ENCODE measurements at regions not wholly inside any gene's neighbourhood (a gene's known extent, or its start where the extent isn't known, plus 50 kb on each side); places are given as distances from the start of the nearest gene placed in this dataset.

DNA sequence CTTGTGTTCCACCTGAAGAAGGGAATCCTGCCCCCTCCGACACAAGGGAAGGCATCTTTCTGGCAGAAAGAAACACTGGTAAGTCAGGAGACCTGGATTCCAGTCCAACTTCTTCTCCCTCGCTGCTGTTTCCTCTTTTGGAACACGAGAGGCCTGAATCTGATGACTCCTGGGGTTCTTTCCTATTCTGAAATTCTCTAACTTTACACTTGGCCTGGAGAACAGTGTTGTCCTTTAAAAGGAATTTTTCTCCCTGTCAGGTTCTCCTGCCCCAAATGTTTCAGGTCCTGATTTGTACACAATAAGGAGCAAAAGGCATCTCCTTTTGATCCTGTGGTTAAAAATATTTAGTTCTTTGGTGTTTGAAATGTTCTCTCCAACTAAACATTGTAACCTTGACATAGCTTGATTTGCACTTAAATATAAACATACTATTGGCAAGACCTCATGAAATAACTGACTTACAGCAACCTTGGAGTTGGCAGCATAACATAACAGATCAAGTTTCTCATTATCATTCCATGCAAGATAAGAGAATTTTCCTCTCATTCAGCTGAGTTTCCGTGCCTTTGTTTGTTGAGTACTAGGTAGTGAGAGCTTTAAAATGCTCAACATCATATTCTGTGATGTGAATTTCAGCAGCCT is 244.8 kb downstream of the COG6 start:
- 21% methylated on average over 4 of the region's 4 CpGs for WGBS
- Histone ChIP-seq H3K4me1 (replicated peaks) (no peaks in the 10 kb centered on the region), H3K4me3 (no peak overlapping the region), H3K36me3 (no peaks in the 10 kb centered on the region), H3K27ac (peak overlapping the region; percentile 36 to 60), H3K27me3 (replicated peaks; ENCODE audit: insufficient read depth) (no peaks in the 10 kb centered on the region), H3K9me3 (no peaks in the 10 kb centered on the region)
- peak; percentile 17 for DNase-seq (ENCODE audit: low spot score)
- intact Hi-C loops (cut with DNase I), result no loop called here
- TF ChIP-seq POLR2A (IDR thresholded peaks at IDR 0.05) (no peak), POLR2AphosphoS5 (IDR thresholded peaks at IDR 0.05) (peak; percentile 73)

DNA sequence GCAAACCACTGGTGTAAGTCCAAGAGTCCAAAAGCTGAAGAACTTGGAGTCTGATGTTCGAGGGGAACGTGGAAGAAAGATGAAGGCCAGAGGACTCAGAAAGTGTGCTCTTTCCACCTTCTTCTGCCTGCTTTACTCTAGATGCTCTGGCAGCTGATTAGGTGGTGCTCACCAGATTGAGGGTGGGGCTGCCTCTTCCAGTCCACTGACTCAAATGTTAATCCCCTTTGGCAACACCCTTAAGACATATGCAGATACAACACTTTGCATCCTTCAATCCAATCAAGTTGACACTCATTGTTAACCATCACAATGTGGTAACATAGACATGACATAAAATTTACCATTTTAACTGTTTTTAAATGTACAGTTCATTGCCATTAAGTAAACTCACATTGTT is 249.5 kb downstream of the COG6 start:
- Histone ChIP-seq H3K4me3 (no peak overlapping the region), H3K27me3 (replicated peaks; ENCODE audit: insufficient read depth) (no peaks in the 10 kb centered on the region), H3K27ac (no peak overlapping the region), H3K4me1 (replicated peaks) (no peaks in the 10 kb centered on the region), H3K36me3 (no peaks in the 10 kb centered on the region), H3K9me3 (no peaks in the 10 kb centered on the region)
- no peak for DNase-seq (ENCODE audit: low spot score)
- no peak for TF ChIP-seq POLR2A (IDR thresholded peaks at IDR 0.05)
- no peak for TF ChIP-seq POLR2AphosphoS5 (IDR thresholded peaks at IDR 0.05)
- TF ChIP-seq, protein P1, sequence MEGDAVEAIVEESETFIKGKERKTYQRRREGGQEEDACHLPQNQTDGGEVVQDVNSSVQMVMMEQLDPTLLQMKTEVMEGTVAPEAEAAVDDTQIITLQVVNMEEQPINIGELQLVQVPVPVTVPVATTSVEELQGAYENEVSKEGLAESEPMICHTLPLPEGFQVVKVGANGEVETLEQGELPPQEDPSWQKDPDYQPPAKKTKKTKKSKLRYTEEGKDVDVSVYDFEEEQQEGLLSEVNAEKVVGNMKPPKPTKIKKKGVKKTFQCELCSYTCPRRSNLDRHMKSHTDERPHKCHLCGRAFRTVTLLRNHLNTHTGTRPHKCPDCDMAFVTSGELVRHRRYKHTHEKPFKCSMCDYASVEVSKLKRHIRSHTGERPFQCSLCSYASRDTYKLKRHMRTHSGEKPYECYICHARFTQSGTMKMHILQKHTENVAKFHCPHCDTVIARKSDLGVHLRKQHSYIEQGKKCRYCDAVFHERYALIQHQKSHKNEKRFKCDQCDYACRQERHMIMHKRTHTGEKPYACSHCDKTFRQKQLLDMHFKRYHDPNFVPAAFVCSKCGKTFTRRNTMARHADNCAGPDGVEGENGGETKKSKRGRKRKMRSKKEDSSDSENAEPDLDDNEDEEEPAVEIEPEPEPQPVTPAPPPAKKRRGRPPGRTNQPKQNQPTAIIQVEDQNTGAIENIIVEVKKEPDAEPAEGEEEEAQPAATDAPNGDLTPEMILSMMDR (IDR thresholded peaks at IDR 0.05), result no peak
- WGBS, result 93% methylated on average over 2 of the region's 2 CpGs
- intact Hi-C loops (cut with DNase I), result no loop called here

DNA sequence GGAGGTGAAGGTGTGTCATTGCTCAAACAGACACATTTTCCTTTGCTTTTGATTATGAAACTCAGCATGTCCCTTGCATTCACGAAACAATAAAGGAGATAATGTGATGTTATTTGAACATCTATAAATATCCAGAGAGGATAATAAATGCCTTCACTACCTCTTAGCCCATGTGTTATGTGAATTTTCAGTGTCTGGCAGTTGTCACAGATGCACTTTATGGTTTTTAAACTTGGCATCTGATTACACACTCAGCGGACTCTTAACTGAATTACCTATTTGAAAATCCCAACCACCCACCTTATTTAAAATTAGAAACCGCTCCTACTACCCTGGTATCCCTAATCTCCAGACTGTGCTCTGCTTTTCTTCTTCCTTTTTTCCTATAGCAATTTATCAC is 254.2 kb downstream of the COG6 start:
- DNase-seq (ENCODE audit: low spot score), result no peak
- Histone ChIP-seq H3K4me1 (replicated peaks) (no peaks in the 10 kb centered on the region), H3K27ac (no peak overlapping the region), H3K36me3 (no peaks in the 10 kb centered on the region), H3K27me3 (replicated peaks; ENCODE audit: insufficient read depth) (no peaks in the 10 kb centered on the region), H3K4me3 (no peak overlapping the region), H3K9me3 (no peaks in the 10 kb centered on the region)
- intact Hi-C loops (cut with DNase I), result no loop called here
- TF ChIP-seq POLR2AphosphoS5 (IDR thresholded peaks at IDR 0.05), result no peak
- WGBS, result 40% methylated on average over 3 of the region's 3 CpGs

DNA sequence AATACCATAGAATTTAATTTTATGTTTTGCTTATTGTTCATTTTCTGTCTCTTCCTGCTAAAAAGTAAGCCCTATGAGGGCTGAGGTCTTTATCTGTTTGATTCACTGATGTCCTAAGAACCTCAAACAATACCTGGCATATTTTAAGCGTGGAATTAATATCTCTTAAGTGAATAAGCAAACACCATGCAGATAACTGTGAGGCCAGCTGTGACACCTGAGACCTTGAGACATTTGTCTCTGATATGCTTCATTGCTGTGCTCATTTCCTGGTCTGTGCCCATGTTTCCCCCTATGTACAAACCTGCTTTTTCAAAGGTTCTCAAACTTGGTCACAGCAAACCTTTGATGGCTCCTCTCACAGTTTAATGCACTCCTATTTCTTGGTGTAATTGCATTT is 254.6 kb downstream of the COG6 start:
- no peak for DNase-seq (ENCODE audit: low spot score)
- Histone ChIP-seq H3K27me3 (replicated peaks; ENCODE audit: insufficient read depth) (no peaks in the 10 kb centered on the region), H3K4me1 (replicated peaks) (no peaks in the 10 kb centered on the region), H3K4me3 (no peak overlapping the region), H3K9me3 (no peaks in the 10 kb centered on the region), H3K27ac (no peak overlapping the region), H3K36me3 (no peaks in the 10 kb centered on the region)
- WGBS, result 63% methylated on average over 1 of the region's 1 CpG
- intact Hi-C loops (cut with DNase I), result no loop called here
- no peak for TF ChIP-seq POLR2AphosphoS5 (IDR thresholded peaks at IDR 0.05)
- TF ChIP-seq, protein P1 (IDR thresholded peaks at IDR 0.05), result no peak
- TF ChIP-seq POLR2A (IDR thresholded peaks at IDR 0.05), result no peak

DNA sequence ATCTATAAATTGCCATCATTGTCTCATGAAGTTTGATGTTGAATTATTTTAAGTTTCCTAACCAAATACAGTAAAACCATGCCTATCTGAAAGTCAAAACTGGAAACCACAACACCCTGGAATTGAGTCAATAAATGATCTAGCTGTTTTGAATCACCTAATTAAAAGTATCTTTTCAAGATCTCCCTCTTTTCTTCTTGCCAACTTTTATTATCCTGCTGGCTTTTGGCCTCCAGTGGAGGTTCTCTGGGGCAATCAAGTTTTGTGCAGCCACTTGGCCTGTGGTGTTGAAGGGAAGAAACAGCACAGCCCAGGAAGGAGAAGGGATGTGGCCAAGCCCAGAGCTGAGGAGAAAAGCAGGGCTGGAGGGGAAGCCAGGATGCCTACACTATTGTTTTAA is 255.4 kb downstream of the COG6 start:
- no peak overlapping the region for H3K27ac ChIP-seq
- no peaks in the 10 kb centered on the region for H3K36me3 ChIP-seq
- no peak for DNase-seq (ENCODE audit: low spot score)
- no peak overlapping the region for H3K4me3 ChIP-seq
- no peaks in the 10 kb centered on the region for H3K27me3 ChIP-seq (replicated peaks; ENCODE audit: insufficient read depth)
- TF ChIP-seq, protein P1 (IDR thresholded peaks at IDR 0.05), result no peak
- TF ChIP-seq POLR2AphosphoS5 (IDR thresholded peaks at IDR 0.05) (no peak), POLR2A (IDR thresholded peaks at IDR 0.05) (no peak)
- intact Hi-C loops (cut with DNase I), result no loop called here
- H3K9me3 ChIP-seq, result no peaks in the 10 kb centered on the region
- H3K4me1 ChIP-seq (replicated peaks), result no peaks in the 10 kb centered on the region

DNA sequence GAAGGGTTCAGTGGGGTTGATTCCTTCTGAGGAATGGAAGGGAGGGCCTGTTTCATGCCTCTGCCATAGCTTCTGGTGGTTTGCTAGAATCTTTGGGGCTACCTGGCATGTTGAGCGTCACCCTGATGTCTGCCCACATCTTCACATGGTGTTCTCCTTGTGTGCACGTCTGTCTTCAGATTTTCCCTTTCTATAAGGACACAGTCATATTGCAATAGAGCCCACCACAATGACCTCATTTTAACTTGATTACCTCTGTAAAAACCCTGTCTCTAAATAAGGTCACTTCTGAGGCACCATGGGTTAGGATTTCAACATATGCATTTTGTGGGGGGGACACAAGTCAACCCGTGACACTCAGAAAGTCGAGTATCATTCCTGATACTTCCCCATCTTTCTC is 257.9 kb downstream of the COG6 start:
- Histone ChIP-seq H3K36me3 (no peaks in the 10 kb centered on the region), H3K27me3 (replicated peaks; ENCODE audit: insufficient read depth) (no peaks in the 10 kb centered on the region), H3K4me3 (no peak overlapping the region), H3K9me3 (no peaks in the 10 kb centered on the region), H3K4me1 (replicated peaks) (no peaks in the 10 kb centered on the region), H3K27ac (no peak overlapping the region)
- TF ChIP-seq, protein P1 (IDR thresholded peaks at IDR 0.05), result no peak
- TF ChIP-seq POLR2A (IDR thresholded peaks at IDR 0.05) (no peak), POLR2AphosphoS5 (IDR thresholded peaks at IDR 0.05) (no peak)
- intact Hi-C loops (cut with DNase I), result no loop called here
- WGBS, result 87% methylated on average over 4 of the region's 4 CpGs
- no peak for DNase-seq (ENCODE audit: low spot score)
